HCT116 (cell line): ENCODE measurements at regions not wholly inside any gene's neighbourhood (a gene's known extent, or its start where the extent isn't known, plus 50 kb on each side); places are given as distances from the start of the nearest gene placed in this dataset.
"Not testable (repeated sequence)": the region's sequence is repeated elsewhere in the genome, so short reads cannot be mapped to it uniquely, and the experiment has no call there.

Experiments
- ATAC-seq: fragments of 200-7000 bp; cut with Tn5 transposase; 2 replicates; pipeline ENCODE4 v1.9.1; 2020; ENCODE audit warnings: mild to moderate bottlenecking, moderate library complexity
- BruUV-seq: library from RNA; stranded (reverse); fragments of 400-500 nt; replicated peaks from 2 replicates; lab custom pipeline; 2021; lab: Mats Ljungman, UMichigan
- CTCF ChIA-PET: fragments of 300-600 bp; sonication (Branson Sonifier 250); formaldehyde crosslinking; loops from one replicate; lab custom pipeline; 2021; ENCODE audit warnings: antibody characterized with exemption; lab: Charles Lee
- POLR2A ChIA-PET: fragments of 300-600, 350-600 bp; sonication (Branson Sonifier 250); formaldehyde crosslinking; loops from one replicate; lab custom pipeline; 2021; ENCODE audit warnings: antibody characterized with exemption; lab: Charles Lee
- RAD21 ChIA-PET, 2 experiments: fragments of 300-600 bp; sonication (Branson Sonifier 250); formaldehyde crosslinking; loops; one replicate each; lab custom pipeline; 2023; ENCODE audit warnings: low total read pairs in 2 of 2; ENCODE audit not compliant: uncharacterized antibody in 2 of 2, unreplicated experiment in 2 of 2, low non-redundant PET in 1 of 2; lab: Charles Lee
- DNase-seq: peaks from one replicate; pipeline ENCODE4 v3.0.0-alpha.2; 2010; ENCODE audit warnings: low read depth, low spot score
- H2AFZ ChIP-seq: fragments of 200-600 bp; shearing (Covaris generic), sonication (generic); 2 replicates; pipeline ENCODE4 v1.6.1; 2017; ENCODE audit warnings: low read depth, mixed run types, mixed read lengths, antibody characterized with exemption, low read length; ENCODE audit not compliant: poor library complexity, severe bottlenecking
- H3K27ac ChIP-seq: 2 replicates; pipeline ENCODE4 v1.5.1; 2012; ENCODE audit warnings: low read depth, low read length
- H3K27me3 ChIP-seq: fragments of 200-600 bp; sonication (generic); 2 replicates; pipeline ENCODE4 v1.6.1; 2016; ENCODE audit warnings: mixed run types, low read length, mixed read lengths; ENCODE audit not compliant: insufficient read depth
- H3K36me3 ChIP-seq, 2 experiments: fragments of 200-500 bp in 1 of 2; fragments of 200-600 bp in 1 of 2; sonication (Bioruptor generic) in 1 of 2; sonication (generic) in 1 of 2; 2 replicates each; pipeline versions ENCODE4 v1.5.1 to v1.6.1; 2014 to 2016; ENCODE audit warnings: low read length in 2 of 2, inconsistent platforms in 1 of 2, mixed read lengths in 1 of 2, mixed run types in 1 of 2; ENCODE audit not compliant: insufficient read depth in 2 of 2, control insufficient read depth in 1 of 2
- H3K4me1 ChIP-seq, 2 experiments: fragments of 200-600 bp in 1 of 2; sonication (generic) in 1 of 2; 2 replicates each; pipeline versions ENCODE4 v1.5.1 to v1.6.1; 2012 to 2017; ENCODE audit warnings: low read length in 2 of 2, inconsistent platforms in 1 of 2, mild to moderate bottlenecking in 1 of 2, mixed read lengths in 1 of 2, mixed run types in 1 of 2, moderate library complexity in 1 of 2; ENCODE audit not compliant: insufficient read depth in 2 of 2, control insufficient read depth in 1 of 2
- H3K4me2 ChIP-seq: fragments of 200-600 bp; sonication (generic); 2 replicates; pipeline ENCODE4 v1.6.1; 2017; ENCODE audit warnings: mixed run types, low read length, mixed read lengths
- H3K4me3 ChIP-seq, 2 experiments: fragments of 200-600 bp in 1 of 2; sonication (generic) in 1 of 2; replicated peaks in 1 of 2; 2 replicates each; pipeline ENCODE4 v1.5.1; 2011 to 2016; ENCODE audit warnings: low read length in 2 of 2, control low read depth in 1 of 2, low read depth in 1 of 2, mild to moderate bottlenecking in 1 of 2, mixed read lengths in 1 of 2, mixed run types in 1 of 2
- H3K79me2 ChIP-seq: fragments of 200-600 bp; sonication (generic); 2 replicates; pipeline ENCODE4 v1.6.1; 2017; ENCODE audit warnings: mild to moderate bottlenecking, mixed run types, low read length, moderate library complexity, mixed read lengths; ENCODE audit not compliant: insufficient read depth
- H3K9ac ChIP-seq: fragments of 200-600 bp; sonication (generic); 2 replicates; pipeline ENCODE4 v1.6.1; 2016; ENCODE audit warnings: low read length, mixed read lengths
- H3K9me2 ChIP-seq: fragments of 200-600 bp; sonication (generic), shearing (Covaris generic); 2 replicates; pipeline ENCODE4 v1.6.1; 2017; ENCODE audit warnings: mixed run types, mild to moderate bottlenecking, moderate library complexity; ENCODE audit not compliant: insufficient read depth
- H3K9me3 ChIP-seq, 2 experiments: fragments of 200-500 bp in 1 of 2; fragments of 200-600 bp in 1 of 2; sonication (Bioruptor generic) in 1 of 2; sonication (generic) in 1 of 2; 2 replicates each; pipeline ENCODE4 v1.6.1; 2014 to 2017; ENCODE audit warnings: low read length in 2 of 2, mixed read lengths in 2 of 2, inconsistent platforms in 1 of 2, low read depth in 1 of 2, mild to moderate bottlenecking in 1 of 2, mixed run types in 1 of 2, moderate library complexity in 1 of 2; ENCODE audit not compliant: control insufficient read depth in 1 of 2, insufficient read depth in 1 of 2
- H4K20me1 ChIP-seq: fragments of 200-600 bp; sonication (generic), shearing (Covaris generic); 2 replicates; pipeline ENCODE4 v1.6.1; 2017; ENCODE audit warnings: mixed run types, mild to moderate bottlenecking, moderate library complexity; ENCODE audit not compliant: insufficient read depth
- ELF1 ChIP-seq: IDR thresholded peaks from 2 replicates; pipeline ENCODE4 v1.6.1; 2012; ENCODE audit warnings: low read depth, borderline replicate concordance
- JUND ChIP-seq: IDR thresholded peaks from 2 replicates; pipeline ENCODE4 v1.6.1; 2012
- POLR2A ChIP-seq: IDR thresholded peaks from 2 replicates; pipeline ENCODE4 v1.7.0; 2011; ENCODE audit warnings: borderline replicate concordance; ENCODE audit not compliant: insufficient read depth, insufficient read length; ENCODE audit errors: extremely low read depth
- POLR2AphosphoS5 ChIP-seq: IDR thresholded peaks from 2 replicates; pipeline ENCODE4 v1.6.1; 2011; ENCODE audit warnings: mild to moderate bottlenecking, low read depth, low read length, moderate library complexity
- ZNF274 ChIP-seq: fragments of 200-500 bp; sonication (Bioruptor generic); IDR thresholded peaks from 2 replicates; pipeline ENCODE4 v1.6.1; 2014; ENCODE audit warnings: mild to moderate bottlenecking, low read depth, low read length, inconsistent platforms
- intact Hi-C: fragments of 100-400 bp; cut with micrococcal nuclease; formaldehyde crosslinking; loops from 2 replicates; pipeline ENCODE4 v1.10.0; 2022
- TF ChIP-seq, protein P1 (sequence below): IDR thresholded peaks from 2 replicates; pipeline ENCODE4 v1.6.1; 2011; ENCODE audit warnings: mild to moderate bottlenecking, low read length, moderate library complexity; ENCODE audit not compliant: insufficient replicate concordance; ENCODE audit errors: extremely low read depth

DNA sequence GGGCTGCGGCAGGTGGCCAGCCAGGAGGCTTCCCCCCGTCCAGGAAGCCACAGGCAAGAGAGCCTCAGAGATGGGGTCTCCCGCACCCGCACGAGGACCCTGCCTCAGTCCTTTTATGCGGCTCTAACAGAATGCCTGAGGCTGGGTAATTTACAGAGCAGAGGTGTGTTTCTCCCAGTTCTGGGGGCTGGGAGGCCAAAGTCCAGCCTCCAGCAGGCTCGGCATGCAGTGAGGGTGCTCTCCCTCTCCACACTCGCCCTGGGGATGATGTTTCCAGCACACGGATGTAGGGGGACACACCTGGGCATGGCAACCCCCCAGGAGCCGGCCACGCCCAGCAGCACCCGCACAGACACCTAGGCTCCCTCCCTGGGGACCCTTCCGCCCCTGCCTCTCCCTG is 95.4 kb upstream of the PPP1R26 start:
- Histone ChIP-seq H3K27me3 (no peaks in the 10 kb centered on the region), H3K36me3 (no peaks in the 10 kb centered on the region), H3K9ac (no peak overlapping the region), H2AFZ (no peak overlapping the region), H3K79me2 (no peaks in the 10 kb centered on the region), H4K20me1 (no peaks in the 10 kb centered on the region), H3K4me3 (no peak overlapping the region), H3K27ac (no peak overlapping the region), H3K9me2 (no peaks in the 10 kb centered on the region), H3K4me2 (no peak overlapping the region), H3K4me1 (peaks cover 0 to 5% of the 10 kb centered on the region in 2 experiments; a peak in 1 of 4 replicates), H3K9me3 (no peaks in the 10 kb centered on the region)
- intact Hi-C loops = no loop called here
- no peak for ATAC-seq
- ChIA-PET RAD21 (no interaction called here), POLR2A (no interaction called here), CTCF (no interaction called here)
- no peak for DNase-seq
- no TSS peak for BruUV-seq
- TF ChIP-seq ZNF274 = no peak
- TF ChIP-seq POLR2AphosphoS5 = no peak
- no peak for TF ChIP-seq JUND
- TF ChIP-seq ELF1 = no peak
- TF ChIP-seq, protein P1, sequence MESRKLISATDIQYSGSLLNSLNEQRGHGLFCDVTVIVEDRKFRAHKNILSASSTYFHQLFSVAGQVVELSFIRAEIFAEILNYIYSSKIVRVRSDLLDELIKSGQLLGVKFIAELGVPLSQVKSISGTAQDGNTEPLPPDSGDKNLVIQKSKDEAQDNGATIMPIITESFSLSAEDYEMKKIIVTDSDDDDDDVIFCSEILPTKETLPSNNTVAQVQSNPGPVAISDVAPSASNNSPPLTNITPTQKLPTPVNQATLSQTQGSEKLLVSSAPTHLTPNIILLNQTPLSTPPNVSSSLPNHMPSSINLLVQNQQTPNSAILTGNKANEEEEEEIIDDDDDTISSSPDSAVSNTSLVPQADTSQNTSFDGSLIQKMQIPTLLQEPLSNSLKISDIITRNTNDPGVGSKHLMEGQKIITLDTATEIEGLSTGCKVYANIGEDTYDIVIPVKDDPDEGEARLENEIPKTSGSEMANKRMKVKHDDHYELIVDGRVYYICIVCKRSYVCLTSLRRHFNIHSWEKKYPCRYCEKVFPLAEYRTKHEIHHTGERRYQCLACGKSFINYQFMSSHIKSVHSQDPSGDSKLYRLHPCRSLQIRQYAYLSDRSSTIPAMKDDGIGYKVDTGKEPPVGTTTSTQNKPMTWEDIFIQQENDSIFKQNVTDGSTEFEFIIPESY = no peak
- TF ChIP-seq POLR2A = no peak
- TF ChIP-seq, all 23 proteins: peak for 0

DNA sequence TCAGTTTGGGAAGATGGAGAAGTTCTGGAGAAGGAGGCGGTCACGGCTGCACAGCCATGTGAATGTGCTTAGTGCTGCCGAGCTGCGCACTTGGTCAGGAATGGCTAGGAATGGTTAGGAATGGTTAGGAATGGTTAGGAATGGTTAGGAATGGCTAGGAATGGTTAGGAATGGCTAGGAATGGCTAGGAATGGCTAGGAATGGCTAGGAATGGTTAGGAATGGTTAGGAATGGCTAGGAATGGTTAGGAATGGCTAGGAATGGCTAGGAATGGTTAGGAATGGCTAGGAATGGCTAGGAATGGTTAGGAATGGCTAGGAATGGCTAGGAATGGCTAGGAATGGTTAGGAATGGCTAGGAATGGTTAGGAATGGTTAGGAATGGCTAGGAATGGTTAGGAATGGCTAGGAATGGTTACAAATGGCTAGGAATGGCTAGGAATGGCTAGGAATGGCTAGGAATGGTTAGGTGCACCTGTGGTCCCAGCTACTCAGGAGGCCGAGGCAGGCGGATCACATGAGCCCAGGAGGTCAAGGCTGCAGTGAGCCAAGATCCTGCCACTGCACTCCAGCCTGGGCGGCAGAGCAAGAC is 94.7 kb upstream of the PPP1R26 start:
- ATAC-seq, H3K9me2 ChIP-seq, H3K9ac ChIP-seq, H3K36me3 ChIP-seq, H3K27me3 ChIP-seq, H3K4me3 ChIP-seq, H3K4me2 ChIP-seq, DNase-seq, H3K79me2 ChIP-seq, H4K20me1 ChIP-seq, H2AFZ ChIP-seq, H3K4me1 ChIP-seq, H3K27ac ChIP-seq, BruUV-seq, CTCF ChIA-PET, POLR2A ChIA-PET, RAD21 ChIA-PET, intact Hi-C loops, H3K9me3 ChIP-seq: not testable (repeated sequence)
